SIG-M5 treated with dmso at 0.1 percent for 504 hours (cell line): ENCODE measurements at regions not wholly inside any gene's neighbourhood (a gene's known extent, or its start where the extent isn't known, plus 50 kb on each side); places are given as distances from the start of the nearest gene placed in this dataset.
A peak's percentile ranks its signal among the peaks of the same experiment; 100 is the strongest.
"Not testable (repeated sequence)": the region's sequence is repeated elsewhere in the genome, so short reads cannot be mapped to it uniquely, and the experiment has no call there.

Experiments used
- DNase-seq: peaks from one replicate; lab custom pipeline; 2025; ENCODE audit not compliant: unreplicated experiment; lab: John Stamatoyannopoulos, UW

- peak; percentile 82 for DNase-seq
Observed at GRCh38 chr5:159805021-159805420, 111.3 kb upstream of the ADRA1B start.

DNA sequence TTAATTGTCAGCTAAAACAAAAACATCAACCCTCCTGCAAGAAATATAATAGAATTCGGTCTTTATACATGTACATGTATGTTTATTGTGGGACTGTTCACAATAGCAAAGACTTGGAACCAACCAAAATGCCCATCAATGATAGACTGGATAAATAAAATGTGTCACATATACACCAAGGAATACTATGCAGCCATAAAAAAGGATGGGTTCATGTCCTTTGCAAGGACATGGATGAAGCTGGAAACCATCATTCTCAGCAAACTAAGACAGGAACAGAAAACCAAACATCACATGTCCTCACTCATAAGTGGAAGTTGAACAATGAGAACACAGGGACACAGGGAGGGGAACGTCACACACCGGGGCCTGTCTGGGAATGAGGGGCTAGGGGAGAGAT, 109.1 kb upstream of the ADRA1B start:
- not testable (repeated sequence) for DNase-seq

- DNase-seq, result no peak
Observed at GRCh38 chr5:159807586-159807985, 108.7 kb upstream of the ADRA1B start.

GRCh38 chr5:159811712-159812111, 104.6 kb upstream of the ADRA1B start:
- DNase-seq, result no peak

GRCh38 chr5:159812759-159813158, 103.5 kb upstream of the ADRA1B start:
- not testable (repeated sequence) for DNase-seq

- no peak for DNase-seq
Observed at GRCh38 chr5:159814222-159814621, 102.1 kb upstream of the ADRA1B start.

DNA sequence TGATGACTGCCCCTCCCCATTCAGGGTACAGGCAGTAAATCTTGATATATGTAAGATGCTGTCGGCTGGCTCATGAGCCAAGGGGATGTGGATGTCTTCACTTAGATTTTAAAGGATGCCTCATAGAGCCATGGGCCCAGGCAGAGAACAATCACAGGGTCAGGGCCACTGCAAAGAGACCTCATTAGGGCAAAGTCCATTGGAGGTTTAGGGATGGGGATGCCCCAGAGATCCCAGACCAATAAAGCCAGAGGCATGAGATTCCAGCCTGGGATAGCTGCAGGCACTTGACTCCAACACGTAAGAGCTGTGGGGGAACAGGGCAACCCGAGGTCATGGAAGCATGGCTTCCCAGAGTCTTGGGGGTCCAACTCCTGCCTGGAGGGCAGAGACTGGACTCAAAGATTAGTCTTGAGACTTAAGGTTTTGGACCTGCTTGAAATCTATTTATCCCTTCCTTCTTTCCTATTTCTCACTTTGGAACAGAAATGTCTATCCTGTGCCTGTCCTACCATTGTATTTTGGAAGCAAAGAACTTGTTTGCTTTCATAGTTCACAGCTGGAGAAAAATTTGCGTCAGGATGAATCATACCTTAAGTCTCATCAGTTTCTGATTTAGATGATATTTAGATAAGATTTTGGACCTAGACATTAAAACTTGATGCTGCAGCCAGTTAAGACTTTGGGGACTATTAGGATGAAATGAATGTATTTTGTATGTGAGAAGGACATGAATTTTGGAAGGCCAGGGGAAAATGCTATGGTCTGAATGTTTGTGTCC, 101.3 kb upstream of the ADRA1B start:
- no peak for DNase-seq

DNA sequence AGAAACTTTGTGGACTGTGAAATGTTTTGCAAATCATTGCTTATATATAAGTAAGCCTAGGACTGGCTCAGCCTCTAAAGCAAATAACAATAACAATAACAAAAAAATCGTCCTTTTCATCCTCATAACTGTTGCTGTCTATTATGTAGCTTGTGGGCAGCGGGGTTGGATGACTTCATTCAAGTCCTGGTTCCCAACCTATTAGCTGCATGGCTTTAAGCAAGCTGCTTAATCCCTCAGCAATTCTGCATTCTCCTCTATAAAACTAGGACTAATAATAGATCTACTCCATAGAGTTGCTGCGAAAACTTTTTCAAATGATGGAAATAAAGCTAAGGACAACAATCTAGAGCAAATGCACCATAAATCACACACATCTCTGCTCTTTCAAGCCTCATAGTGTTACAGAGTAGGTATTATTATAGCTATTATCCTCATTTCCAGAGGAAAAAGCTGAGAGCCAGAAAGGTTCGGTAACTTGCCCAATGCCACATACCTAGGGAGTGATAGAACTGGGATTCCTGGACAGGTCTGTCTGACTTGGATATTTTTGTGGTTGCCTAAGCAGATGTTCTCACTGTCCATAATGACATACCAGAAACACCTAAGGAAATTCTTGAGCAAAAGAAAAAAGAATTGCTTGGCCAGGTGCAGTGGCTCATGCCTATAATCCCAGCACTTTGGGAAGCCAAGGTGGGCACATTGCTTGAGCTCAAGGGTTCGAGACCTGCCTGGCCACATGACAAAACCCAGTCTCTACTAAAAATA, 98.8 kb upstream of the ADRA1B start:
- DNase-seq, result no peak

DNA sequence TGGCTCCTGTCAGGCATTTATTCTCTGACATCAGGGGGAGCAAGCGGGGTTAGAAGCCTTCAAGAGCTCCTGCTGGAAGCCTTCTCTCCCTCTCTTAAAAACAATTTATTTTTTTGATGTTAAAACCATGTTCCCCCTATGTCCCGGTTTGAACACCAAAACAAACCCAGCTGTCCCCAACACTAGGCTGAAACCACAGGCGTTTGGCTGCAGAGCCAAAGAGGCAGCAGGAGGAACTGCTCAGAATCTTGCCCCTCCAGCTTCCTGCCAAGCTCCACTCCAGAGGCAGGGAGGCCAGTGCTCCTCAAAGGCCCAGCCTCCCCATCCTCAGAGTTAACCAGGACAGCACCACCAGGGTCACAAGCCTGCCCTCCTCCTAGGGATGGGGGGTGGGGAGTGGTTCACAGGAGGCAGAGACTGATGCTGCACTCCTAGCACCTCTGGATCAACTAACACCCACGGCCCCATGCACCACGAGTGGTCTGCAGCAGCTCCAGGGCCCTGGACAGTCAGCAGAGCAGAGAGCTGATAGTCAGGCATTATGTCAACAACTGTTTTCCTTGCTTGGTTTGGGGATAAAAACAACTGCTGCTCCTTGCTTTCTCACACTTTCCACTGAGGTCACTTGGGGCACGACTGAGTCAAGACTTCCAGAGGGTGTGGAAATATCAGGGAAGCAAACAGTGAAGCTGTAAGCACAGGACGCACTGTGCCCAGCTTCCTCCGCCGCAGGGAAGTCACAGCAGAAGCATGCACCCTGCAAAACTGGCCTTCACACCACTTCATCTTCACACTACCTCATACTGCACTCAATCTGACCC, 96.5 kb upstream of the ADRA1B start:
- no peak for DNase-seq

DNA sequence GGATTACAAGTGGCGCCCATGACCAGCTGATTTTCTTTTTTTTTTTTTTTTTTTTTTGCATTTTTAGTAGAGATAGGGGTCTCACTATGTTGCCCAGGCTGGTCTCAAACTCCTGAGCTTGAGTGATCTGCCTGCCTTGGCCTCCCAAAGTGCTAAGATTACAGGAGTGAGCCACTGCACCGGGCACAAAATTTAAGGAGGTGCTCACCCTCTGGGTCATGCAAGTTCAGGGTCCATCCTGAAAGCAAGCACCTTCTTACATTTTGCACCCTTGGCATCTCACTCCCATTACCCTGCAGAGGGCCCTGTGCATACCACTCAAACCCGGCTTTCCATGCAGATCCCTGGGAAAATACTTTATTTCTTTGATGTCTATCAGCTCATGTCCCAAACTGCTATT, 95.6 kb upstream of the ADRA1B start:
- no peak for DNase-seq

DNA sequence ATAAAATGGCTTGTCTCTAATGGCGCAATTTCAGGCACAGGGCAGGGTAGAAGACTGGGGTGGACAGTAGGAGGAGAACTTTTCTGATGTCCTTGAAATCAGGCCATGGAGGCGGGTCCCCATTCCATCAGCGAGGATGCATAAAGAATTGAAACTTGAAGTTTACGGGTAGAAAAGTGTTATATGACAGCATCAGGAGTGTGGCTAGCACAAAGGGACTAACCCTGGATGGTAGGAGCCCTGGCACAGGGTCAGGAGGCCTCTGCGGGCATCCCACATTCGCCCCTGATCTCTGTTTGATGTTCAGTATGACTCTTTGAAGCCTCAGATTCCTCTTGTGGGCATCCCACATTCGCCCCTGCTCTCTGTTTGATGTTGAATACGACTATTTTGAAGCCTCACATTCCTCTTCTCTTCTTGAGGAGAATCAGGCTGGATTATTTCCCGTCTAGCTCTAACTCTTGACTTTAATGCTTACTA, 94.8 kb upstream of the ADRA1B start:
- no peak for DNase-seq

- DNase-seq, result no peak
Observed at GRCh38 chr5:159824188-159825161, 91.8 kb upstream of the ADRA1B start.

GRCh38 chr5:159825551-159826051, 90.7 kb upstream of the ADRA1B start:
- no peak for DNase-seq

DNA sequence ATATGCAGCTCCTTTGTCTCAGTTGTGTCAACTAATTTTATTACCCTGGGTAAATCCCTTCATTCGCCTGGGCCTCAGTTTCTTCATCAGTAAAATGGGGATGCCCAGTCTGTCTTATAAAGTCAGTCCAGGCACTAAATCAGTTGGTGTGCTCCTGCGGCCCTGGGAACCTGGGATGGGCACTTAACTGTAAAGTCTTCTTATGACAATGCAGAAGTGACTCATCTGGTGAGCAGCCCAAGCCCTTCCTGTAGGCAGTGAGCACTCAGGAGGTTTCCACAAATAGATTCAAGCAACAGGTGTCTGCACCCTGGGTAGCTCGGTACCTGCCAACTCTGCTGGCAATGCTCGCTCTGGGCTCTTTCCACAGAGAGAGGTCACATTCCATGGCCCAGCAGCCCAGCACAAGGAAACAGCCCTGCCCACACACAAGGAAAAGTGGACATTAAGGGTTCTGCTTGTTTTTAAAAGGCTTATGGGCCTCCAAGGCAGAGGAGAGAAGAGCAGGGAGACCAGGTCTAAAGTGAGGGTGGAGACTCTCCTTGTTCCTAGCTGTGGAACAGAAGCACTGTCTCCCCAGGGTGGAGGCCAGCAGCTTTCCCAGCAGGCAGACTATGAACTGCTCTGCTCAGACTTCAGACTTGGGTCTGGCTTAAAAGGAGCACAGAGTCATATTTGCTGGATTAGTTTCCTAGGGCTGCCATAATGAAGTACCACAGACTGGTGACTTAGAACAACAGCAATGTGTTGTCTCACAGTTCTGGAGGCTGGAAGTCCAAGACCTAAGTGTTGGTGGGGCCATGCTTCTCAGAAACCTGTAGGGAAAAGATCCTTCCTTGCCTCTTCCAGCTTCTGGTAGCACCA, 89.7 kb upstream of the ADRA1B start:
- DNase-seq, result no peak

GRCh38 chr5:159827861-159828260, 88.4 kb upstream of the ADRA1B start:
- DNase-seq, result no peak

GRCh38 chr5:159832073-159832472, 84.2 kb upstream of the ADRA1B start:
- no peak for DNase-seq

- DNase-seq, result no peak
Observed at GRCh38 chr5:159833088-159833487, 83.2 kb upstream of the ADRA1B start.

DNA sequence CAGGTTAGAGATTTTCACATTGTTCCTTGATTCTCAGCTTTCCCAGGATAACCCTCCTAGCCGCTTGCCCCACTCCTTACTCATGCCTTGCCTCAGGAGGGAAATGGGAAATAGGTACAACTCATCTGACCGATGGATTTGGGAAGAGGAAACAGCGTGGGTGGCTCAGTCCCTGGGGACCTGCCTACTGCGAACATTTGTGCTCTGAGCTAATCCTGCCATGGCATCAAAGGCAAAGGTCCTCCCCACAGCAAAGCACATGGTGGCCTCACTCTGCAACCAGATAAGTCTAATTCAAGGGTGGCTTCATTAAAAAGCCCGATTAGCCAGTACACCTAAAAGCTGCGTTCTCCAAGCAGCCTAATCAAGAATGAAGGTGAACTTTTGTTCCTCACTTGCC, 82.4 kb upstream of the ADRA1B start:
- no peak for DNase-seq

- no peak for DNase-seq
Observed at GRCh38 chr5:159835548-159835947, 80.7 kb upstream of the ADRA1B start.
